SK-N-SH treated with all-trans-retinoic acid at 6 μM for 48 hours (cell line): ENCODE measurements at regions not wholly inside any gene's neighbourhood (a gene's known extent, or its start where the extent isn't known, plus 50 kb on each side); places are given as distances from the start of the nearest gene placed in this dataset.

ENCODE experiments used
- ATAC-seq: fragments of 200-7000 bp; cut with Tn5 transposase; 3 replicates; pipeline ENCODE4 v1.9.1; 2020; ENCODE audit warnings: mild to moderate bottlenecking, moderate library complexity
- ARNTL ChIP-seq: fragments of 450-650 bp; formaldehyde crosslinking; IDR thresholded peaks from 2 replicates; pipeline ENCODE4 v1.5.0; 2020; ENCODE audit warnings: low read depth, mild to moderate bottlenecking, moderate library complexity, borderline replicate concordance
- BACH2 ChIP-seq: fragments of 250-450 bp; sonication (Bioruptor Pico); IDR thresholded peaks from 2 replicates; pipeline ENCODE4 v1.9.0; 2021; ENCODE audit warnings: mild to moderate bottlenecking, borderline replicate concordance
- CREB5 ChIP-seq: fragments of 250-450 bp; sonication (Bioruptor Pico); IDR thresholded peaks from 2 replicates; pipeline ENCODE4 v1.5.1; 2020; ENCODE audit warnings: low read depth, mild to moderate bottlenecking, moderate library complexity
- CSDC2 ChIP-seq: fragments of 250-450 bp; sonication (Bioruptor Pico); IDR thresholded peaks from 2 replicates; pipeline ENCODE4 v1.5.0; 2020; ENCODE audit warnings: mild to moderate bottlenecking, moderate library complexity
- ESRRG ChIP-seq: fragments of 250-450 bp; sonication (Bioruptor Pico); IDR thresholded peaks from 2 replicates; pipeline ENCODE4 v1.6.1; 2021; ENCODE audit warnings: mild to moderate bottlenecking
- GLIS3 ChIP-seq: fragments of 250-450 bp; sonication (Bioruptor Pico); IDR thresholded peaks from 2 replicates; pipeline ENCODE4 v1.5.0; 2020; ENCODE audit warnings: mild to moderate bottlenecking, moderate library complexity
- ISL1 ChIP-seq: fragments of 250-450 bp; sonication (Bioruptor Pico); IDR thresholded peaks from 2 replicates; pipeline ENCODE4 v2.1.2; 2022; ENCODE audit warnings: mild to moderate bottlenecking, moderate library complexity
- OSR1 ChIP-seq: fragments of 250-450 bp; sonication (Bioruptor Pico); IDR thresholded peaks from 2 replicates; pipeline ENCODE4 v1.8.0; 2022; ENCODE audit warnings: moderate library complexity, mild to moderate bottlenecking, inconsistent platforms
- PATZ1 ChIP-seq: fragments of 250-450 bp; sonication (Bioruptor Pico); IDR thresholded peaks from 2 replicates; pipeline ENCODE4 v1.8.0; 2020; ENCODE audit warnings: mild to moderate bottlenecking, moderate library complexity, borderline replicate concordance
- PPARA ChIP-seq: fragments of 250-450 bp; sonication (Bioruptor Pico); IDR thresholded peaks from 2 replicates; pipeline ENCODE4 v1.5.0; 2020; ENCODE audit warnings: mild to moderate bottlenecking, borderline replicate concordance
- RARB ChIP-seq: fragments of 250-450 bp; sonication (Bioruptor Pico); IDR thresholded peaks from 2 replicates; pipeline ENCODE4 v1.8.0; 2021; ENCODE audit warnings: mild to moderate bottlenecking, moderate library complexity
- SNAI2 ChIP-seq: fragments of 250-450 bp; sonication (Bioruptor Pico); IDR thresholded peaks from 2 replicates; pipeline ENCODE4 v1.5.0; 2020; ENCODE audit warnings: mild to moderate bottlenecking, moderate library complexity
- TCF4 ChIP-seq: fragments of 250-450 bp; sonication (Bioruptor Pico); IDR thresholded peaks from 2 replicates; pipeline ENCODE4 v1.8.0; 2021; ENCODE audit warnings: mild to moderate bottlenecking, moderate library complexity, borderline replicate concordance
- TOX ChIP-seq: fragments of 250-450 bp; sonication (Bioruptor Pico); IDR thresholded peaks from 2 replicates; pipeline ENCODE4 v1.8.0; 2021; ENCODE audit warnings: mild to moderate bottlenecking, moderate library complexity, borderline replicate concordance
- TSHZ2 ChIP-seq: fragments of 250-450 bp; sonication (Bioruptor Pico); IDR thresholded peaks from 2 replicates; pipeline ENCODE4 v1.5.0; 2020; ENCODE audit warnings: mild to moderate bottlenecking, moderate library complexity
- ZC3H10 ChIP-seq: fragments of 250-450 bp; sonication (Bioruptor Pico); IDR thresholded peaks from 2 replicates; pipeline ENCODE4 v1.5.1; 2021; ENCODE audit warnings: mild to moderate bottlenecking, moderate library complexity
- ZFP3 ChIP-seq: fragments of 250-450 bp; sonication (Bioruptor Pico); IDR thresholded peaks from 2 replicates; pipeline ENCODE4 v1.5.0; 2020; ENCODE audit warnings: mild to moderate bottlenecking, moderate library complexity
- ZFP30 ChIP-seq: fragments of 450-650 bp; formaldehyde crosslinking; IDR thresholded peaks from 2 replicates; pipeline ENCODE4 v1.5.0; 2022; ENCODE audit warnings: mild to moderate bottlenecking, moderate library complexity
- ZNF565 ChIP-seq: fragments of 450-650 bp; formaldehyde crosslinking; conservative IDR thresholded peaks from 2 replicates; pipeline ENCODE4 v1.5.0; 2020; ENCODE audit warnings: low read depth, mild to moderate bottlenecking, moderate library complexity
- ZNF70 ChIP-seq: fragments of 450-650 bp; formaldehyde crosslinking; IDR thresholded peaks from 2 replicates; pipeline ENCODE4 v1.5.0; 2020; ENCODE audit warnings: mild to moderate bottlenecking, moderate library complexity
- ZNF8 ChIP-seq: fragments of 450-650 bp; formaldehyde crosslinking; IDR thresholded peaks from 2 replicates; pipeline ENCODE4 v1.5.0; 2020; ENCODE audit warnings: mild to moderate bottlenecking, moderate library complexity
- TF ChIP-seq, protein P1 (sequence below): fragments of 250-450 bp; sonication (Bioruptor Pico); IDR thresholded peaks from 2 replicates; pipeline ENCODE4 v1.5.1; 2021; ENCODE audit warnings: mild to moderate bottlenecking, moderate library complexity
- TF ChIP-seq, protein P2 (sequence below): fragments of 250-450 bp; sonication (Bioruptor Pico); IDR thresholded peaks from 2 replicates; pipeline ENCODE4 v1.8.0; 2021; ENCODE audit warnings: low read depth, mild to moderate bottlenecking, moderate library complexity, borderline replicate concordance

- TF ChIP-seq CREB5 (CRISPR knock-in tag) (no peak), TCF4 (CRISPR knock-in tag) (no peak), TSHZ2 (CRISPR knock-in tag) (no peak), ARNTL (CRISPR knock-in tag) (no peak), ISL1 (CRISPR knock-in tag) (no peak), RARB (CRISPR knock-in tag) (no peak), PATZ1 (CRISPR knock-in tag) (no peak), ZNF8 (CRISPR knock-in tag) (no peak), BACH2 (CRISPR knock-in tag) (no peak), OSR1 (CRISPR knock-in tag) (no peak), ZNF565 (CRISPR knock-in tag) (no peak), ZC3H10 (CRISPR knock-in tag) (no peak), ESRRG (no peak), CSDC2 (CRISPR knock-in tag) (no peak), GLIS3 (CRISPR knock-in tag) (no peak), TOX (CRISPR knock-in tag) (no peak), SNAI2 (CRISPR knock-in tag) (no peak)
- TF ChIP-seq, protein P1, sequence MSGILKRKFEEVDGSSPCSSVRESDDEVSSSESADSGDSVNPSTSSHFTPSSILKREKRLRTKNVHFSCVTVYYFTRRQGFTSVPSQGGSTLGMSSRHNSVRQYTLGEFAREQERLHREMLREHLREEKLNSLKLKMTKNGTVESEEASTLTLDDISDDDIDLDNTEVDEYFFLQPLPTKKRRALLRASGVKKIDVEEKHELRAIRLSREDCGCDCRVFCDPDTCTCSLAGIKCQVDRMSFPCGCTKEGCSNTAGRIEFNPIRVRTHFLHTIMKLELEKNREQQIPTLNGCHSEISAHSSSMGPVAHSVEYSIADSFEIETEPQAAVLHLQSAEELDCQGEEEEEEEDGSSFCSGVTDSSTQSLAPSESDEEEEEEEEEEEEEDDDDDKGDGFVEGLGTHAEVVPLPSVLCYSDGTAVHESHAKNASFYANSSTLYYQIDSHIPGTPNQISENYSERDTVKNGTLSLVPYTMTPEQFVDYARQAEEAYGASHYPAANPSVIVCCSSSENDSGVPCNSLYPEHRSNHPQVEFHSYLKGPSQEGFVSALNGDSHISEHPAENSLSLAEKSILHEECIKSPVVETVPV (CRISPR knock-in tag) = no peak
- TF ChIP-seq, all 23 proteins: peak for 0
- no peak for ATAC-seq
Observed at GRCh38 chr12:114286145-114286544, 119.8 kb downstream of the TBX5 start.

GRCh38 chr12:114285554-114285953, 120.4 kb downstream of the TBX5 start:
- no peak for TF ChIP-seq ISL1 (CRISPR knock-in tag)
- TF ChIP-seq RARB (CRISPR knock-in tag) = no peak
- TF ChIP-seq ZFP3 (CRISPR knock-in tag) = no peak
- no peak for TF ChIP-seq GLIS3 (CRISPR knock-in tag)
- no peak for TF ChIP-seq CREB5 (CRISPR knock-in tag)
- no peak for TF ChIP-seq SNAI2 (CRISPR knock-in tag)
- no peak for TF ChIP-seq PPARA (CRISPR knock-in tag)
- TF ChIP-seq ZNF8 (CRISPR knock-in tag) = no peak
- TF ChIP-seq, protein P2, sequence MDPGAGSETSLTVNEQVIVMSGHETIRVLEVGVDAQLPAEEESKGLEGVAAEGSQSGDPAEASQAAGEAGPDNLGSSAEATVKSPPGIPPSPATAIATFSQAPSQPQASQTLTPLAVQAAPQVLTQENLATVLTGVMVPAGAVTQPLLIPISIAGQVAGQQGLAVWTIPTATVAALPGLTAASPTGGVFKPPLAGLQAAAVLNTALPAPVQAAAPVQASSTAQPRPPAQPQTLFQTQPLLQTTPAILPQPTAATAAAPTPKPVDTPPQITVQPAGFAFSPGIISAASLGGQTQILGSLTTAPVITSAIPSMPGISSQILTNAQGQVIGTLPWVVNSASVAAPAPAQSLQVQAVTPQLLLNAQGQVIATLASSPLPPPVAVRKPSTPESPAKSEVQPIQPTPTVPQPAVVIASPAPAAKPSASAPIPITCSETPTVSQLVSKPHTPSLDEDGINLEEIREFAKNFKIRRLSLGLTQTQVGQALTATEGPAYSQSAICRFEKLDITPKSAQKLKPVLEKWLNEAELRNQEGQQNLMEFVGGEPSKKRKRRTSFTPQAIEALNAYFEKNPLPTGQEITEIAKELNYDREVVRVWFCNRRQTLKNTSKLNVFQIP (CRISPR knock-in tag) = no peak
- TF ChIP-seq ZFP30 = no peak
- TF ChIP-seq OSR1 (CRISPR knock-in tag) = no peak
- no peak for TF ChIP-seq ZNF565 (CRISPR knock-in tag)
- TF ChIP-seq ARNTL (CRISPR knock-in tag) = no peak
- TF ChIP-seq PATZ1 (CRISPR knock-in tag) = no peak
- no peak for TF ChIP-seq ZC3H10 (CRISPR knock-in tag)
- TF ChIP-seq TOX (CRISPR knock-in tag) = no peak
- no peak for TF ChIP-seq TCF4 (CRISPR knock-in tag)
- TF ChIP-seq ZNF70 (CRISPR knock-in tag) = no peak
- no peak for ATAC-seq
